H1 (cell line): ENCODE measurements at regions not wholly inside any gene's neighbourhood (a gene's known extent, or its start where the extent isn't known, plus 50 kb on each side); places are given as distances from the start of the nearest gene placed in this dataset.

Source experiments
- CTCF ChIA-PET: fragments of 300-600 bp; sonication (Branson Sonifier 250); formaldehyde crosslinking; loops from one replicate; lab custom pipeline; 2021; ENCODE audit not compliant: partially characterized antibody; lab: Charles Lee
- POLR2A ChIA-PET: fragments of 300-600 bp; sonication (Branson Sonifier 250); formaldehyde crosslinking; loops from one replicate; lab custom pipeline; 2021; ENCODE audit warnings: inconsistent platforms; ENCODE audit not compliant: partially characterized antibody; lab: Charles Lee
- DNase-seq, 2 experiments: peaks; one replicate each; pipeline versions ENCODE4 v3.0.0 to v3.0.0-alpha.2; 2010 to 2022; ENCODE audit warnings: low spot score in 2 of 2, low read depth in 1 of 2, mixed read lengths in 1 of 2
- FAIRE-seq: peaks from 2 replicates; lab custom pipeline; 2011; peaks lifted over from hg19 to GRCh38; lab: Jason Lieb, UNC
- H2AFZ ChIP-seq: 2 replicates; pipeline ENCODE4 v1.8.1; 2012; ENCODE audit warnings: low read length, inconsistent platforms
- H2AK5ac ChIP-seq: 2 replicates; pipeline ENCODE4 v1.6.1; 2013; ENCODE audit warnings: low read depth, low read length
- H2BK120ac ChIP-seq: replicated peaks from 2 replicates; pipeline ENCODE3; 2013; ENCODE audit warnings: low read depth, low read length, inconsistent platforms
- H2BK12ac ChIP-seq: 2 replicates; pipeline ENCODE4 v1.6.1; 2013; ENCODE audit warnings: low read depth, low read length
- H2BK15ac ChIP-seq: 2 replicates; pipeline ENCODE4 v1.6.1; 2013; ENCODE audit warnings: low read length
- H2BK20ac ChIP-seq: 2 replicates; pipeline ENCODE4 v1.6.1; 2013; ENCODE audit warnings: low read length
- H2BK5ac ChIP-seq: 2 replicates; pipeline ENCODE4 v1.6.1; 2013; ENCODE audit warnings: low read depth, low read length
- H3K14ac ChIP-seq: 2 replicates; pipeline ENCODE4 v1.6.1; 2013; ENCODE audit warnings: inconsistent platforms; ENCODE audit not compliant: insufficient read length
- H3K18ac ChIP-seq: 2 replicates; pipeline ENCODE4 v1.6.1; 2013; ENCODE audit warnings: low read length; ENCODE audit errors: extremely low read depth
- H3K23ac ChIP-seq: 2 replicates; pipeline ENCODE4 v1.6.1; 2013; ENCODE audit warnings: inconsistent platforms; ENCODE audit not compliant: insufficient read length
- H3K23me2 ChIP-seq: 2 replicates; pipeline ENCODE4 v1.6.1; 2013; ENCODE audit warnings: low read depth, low read length
- H3K27ac ChIP-seq: 2 replicates; pipeline ENCODE4 v1.6.1; 2011; ENCODE audit warnings: low read depth, low read length, inconsistent platforms
- H3K27me3 ChIP-seq, 4 experiments: replicated peaks in 1 of 4; 1 replicate in 1 of 4; 2 replicates in 3 of 4; pipeline versions ENCODE4 v1.6.1 to v1.8.1; 2011 to 2013; ENCODE audit warnings: low read length in 3 of 4, mild to moderate bottlenecking in 3 of 4, inconsistent platforms in 2 of 4, mixed read lengths in 2 of 4, moderate library complexity in 1 of 4; ENCODE audit not compliant: control insufficient read depth in 3 of 4, insufficient read depth in 3 of 4; ENCODE audit errors: extremely low read depth in 1 of 4
- H3K36me3 ChIP-seq, 4 experiments: 2 replicates each; pipeline versions ENCODE4 v1.6.1 to v1.8.1; 2011 to 2013; ENCODE audit warnings: mild to moderate bottlenecking in 4 of 4, low read length in 3 of 4, moderate library complexity in 2 of 4, control low read depth in 1 of 4, inconsistent platforms in 1 of 4; ENCODE audit not compliant: insufficient read depth in 4 of 4, control insufficient read depth in 2 of 4
- H3K4ac ChIP-seq: replicated peaks from 2 replicates; pipeline ENCODE3; 2013; ENCODE audit warnings: low read length, low read depth, mixed read lengths, inconsistent platforms; ENCODE audit not compliant: insufficient read length
- H3K4me1 ChIP-seq, 4 experiments: replicated peaks in 1 of 4; 1 replicate in 1 of 4; 2 replicates in 3 of 4; pipeline versions ENCODE4 v1.6.1 to v1.8.1; 2011 to 2013; ENCODE audit warnings: low read length in 3 of 4, inconsistent platforms in 2 of 4, mixed read lengths in 1 of 4; ENCODE audit not compliant: insufficient read depth in 4 of 4, control insufficient read depth in 3 of 4
- H3K4me2 ChIP-seq, 2 experiments: 2 replicates each; pipeline versions ENCODE4 v1.6.1 to v1.8.1; 2011 to 2013; ENCODE audit warnings: low read depth in 2 of 2, low read length in 2 of 2, control low read depth in 1 of 2, inconsistent platforms in 1 of 2, mild to moderate bottlenecking in 1 of 2; ENCODE audit not compliant: insufficient read depth in 1 of 2
- H3K4me3 ChIP-seq, 4 experiments: fragments of 200-600, 300-600 bp in 1 of 4; sonication (generic), shearing (Covaris generic), sonication (Bioruptor Twin) in 1 of 4; 2 replicates each; pipeline versions ENCODE4 v1.5.1 to v1.8.1; 2011 to 2016; ENCODE audit warnings: low read length in 4 of 4, low read depth in 3 of 4, control low read depth in 2 of 4, inconsistent platforms in 2 of 4, mild to moderate bottlenecking in 2 of 4, mixed read lengths in 1 of 4, moderate library complexity in 1 of 4; ENCODE audit not compliant: insufficient read depth in 2 of 4; ENCODE audit errors: extremely low read depth in 1 of 4
- H3K56ac ChIP-seq: replicated peaks from 2 replicates; pipeline ENCODE3; 2013; ENCODE audit warnings: low read depth, mild to moderate bottlenecking, mixed read lengths, low read length, inconsistent platforms; ENCODE audit not compliant: insufficient read length
- H3K79me1 ChIP-seq: 2 replicates; pipeline ENCODE4 v1.6.1; 2013; ENCODE audit warnings: low read depth, low read length, control low read depth
- H3K79me2 ChIP-seq, 2 experiments: 2 replicates each; pipeline versions ENCODE4 v1.6.1 to v1.8.1; 2012 to 2013; ENCODE audit warnings: low read length in 2 of 2, mild to moderate bottlenecking in 2 of 2, inconsistent platforms in 1 of 2; ENCODE audit not compliant: insufficient read depth in 2 of 2, control insufficient read depth in 1 of 2
- H3K9ac ChIP-seq, 4 experiments: replicated peaks in 1 of 4; 1 replicate in 1 of 4; 2 replicates in 3 of 4; pipeline versions ENCODE4 v1.6.1 to v1.8.1; 2011 to 2013; ENCODE audit warnings: low read depth in 3 of 4, low read length in 3 of 4, control low read depth in 2 of 4, mild to moderate bottlenecking in 2 of 4, moderate library complexity in 2 of 4, inconsistent platforms in 1 of 4; ENCODE audit errors: extremely low read depth in 1 of 4
- H3K9me3 ChIP-seq, 2 experiments: 2 replicates each; pipeline versions ENCODE4 v1.6.1 to v1.8.1; 2012 to 2013; ENCODE audit warnings: mild to moderate bottlenecking in 2 of 2, moderate library complexity in 2 of 2, control low read depth in 1 of 2, inconsistent platforms in 1 of 2, low read depth in 1 of 2, low read length in 1 of 2, mixed read lengths in 1 of 2; ENCODE audit not compliant: insufficient read depth in 2 of 2
- H4K20me1 ChIP-seq, 2 experiments: replicated peaks in 1 of 2; 2 replicates each; pipeline versions ENCODE3 to v1.8.1; 2011 to 2013; ENCODE audit warnings: inconsistent platforms in 2 of 2, low read length in 2 of 2, mild to moderate bottlenecking in 1 of 2; ENCODE audit not compliant: insufficient read depth in 2 of 2, control insufficient read depth in 1 of 2
- H4K5ac ChIP-seq: 2 replicates; pipeline ENCODE4 v1.6.1; 2013; ENCODE audit warnings: low read length, low read depth, mixed read lengths, inconsistent platforms; ENCODE audit not compliant: insufficient read length
- H4K8ac ChIP-seq: 2 replicates; pipeline ENCODE4 v1.8.0; 2013; ENCODE audit warnings: mild to moderate bottlenecking, moderate library complexity, low read length, inconsistent platforms; ENCODE audit not compliant: insufficient read depth; ENCODE audit errors: extremely low read depth
- H4K91ac ChIP-seq: replicated peaks from 2 replicates; pipeline ENCODE3; 2013; ENCODE audit warnings: low read length, mixed read lengths, inconsistent platforms; ENCODE audit not compliant: insufficient read length
- ATF2 ChIP-seq: IDR thresholded peaks from 2 replicates; pipeline ENCODE4 v1.6.1; 2012; ENCODE audit warnings: low read length, inconsistent platforms
- BACH1 ChIP-seq: IDR thresholded peaks from 2 replicates; pipeline ENCODE4 v1.6.1; 2012; ENCODE audit warnings: low read length, improper control_type of control experiment
- BCL11A ChIP-seq, 2 experiments: IDR thresholded peaks; one replicate each; pipeline ENCODE4 v1.6.1; 2011; ENCODE audit warnings: low read depth in 2 of 2, low read length in 2 of 2, mild to moderate bottlenecking in 2 of 2
- CTCF ChIP-seq, 3 experiments: IDR thresholded peaks; 1 replicate in 2 of 3; 2 replicates in 1 of 3; pipeline versions ENCODE4 v1.5.1 to v1.6.1; 2011; ENCODE audit warnings: low read length in 3 of 3, mild to moderate bottlenecking in 3 of 3, inconsistent platforms in 2 of 3, low read depth in 1 of 3, moderate library complexity in 1 of 3; ENCODE audit not compliant: insufficient read depth in 1 of 3; ENCODE audit errors: control extremely low read depth in 1 of 3
- JUN ChIP-seq: IDR thresholded peaks from 2 replicates; pipeline ENCODE4 v1.6.1; 2011; ENCODE audit warnings: low read depth, mild to moderate bottlenecking, improper control_type of control experiment, low read length
- JUND ChIP-seq: IDR thresholded peaks from 2 replicates; pipeline ENCODE4 v1.6.1; 2011; ENCODE audit warnings: mild to moderate bottlenecking, improper control_type of control experiment, low read length
- KDM5A ChIP-seq: fragments of 200-600 bp; IDR thresholded peaks from 2 replicates; pipeline ENCODE4 v1.7.1; 2012; ENCODE audit warnings: mild to moderate bottlenecking, low read length, inconsistent platforms, mixed read lengths
- MAFK ChIP-seq: IDR thresholded peaks from 2 replicates; pipeline ENCODE4 v1.6.1; 2012; ENCODE audit warnings: low read depth, mild to moderate bottlenecking, improper control_type of control experiment, low read length
- NANOG ChIP-seq: IDR thresholded peaks from 2 replicates; pipeline ENCODE4 v1.6.1; 2011; ENCODE audit warnings: low read length, low read depth, mild to moderate bottlenecking, inconsistent platforms; ENCODE audit not compliant: insufficient read depth, poor library complexity, severe bottlenecking
- RXRA ChIP-seq: IDR thresholded peaks from 2 replicates; pipeline ENCODE4 v1.6.1; 2011; ENCODE audit warnings: low read depth, mild to moderate bottlenecking, low read length, moderate library complexity; ENCODE audit not compliant: insufficient read depth
- SIN3A ChIP-seq, 2 experiments: IDR thresholded peaks in 1 of 2; conservative IDR thresholded peaks in 1 of 2; 2 replicates each; pipeline ENCODE4 v1.6.1; 2011 to 2012; ENCODE audit warnings: low read length in 2 of 2, improper control_type of control experiment in 1 of 2, low read depth in 1 of 2, mild to moderate bottlenecking in 1 of 2
- WGBS, 2 experiments: shearing (Covaris generic) in 1 of 2; methylation state at CpG; one replicate each; pipeline versions ENCODE4 v1.1.6 to v1.1.7; 2013 to 2015; ENCODE audit warnings: low lambda C conversion rate in 2 of 2, mixed read lengths in 2 of 2, inconsistent platforms in 1 of 2, low coverage in 1 of 2, missing lambda C conversion rate in 1 of 2; ENCODE audit not compliant: insufficient replicate concordance in 2 of 2, insufficient coverage in 1 of 2, insufficient read length in 1 of 2; ENCODE audit errors: extremely low coverage in 1 of 2, missing lambda C conversion rate in 1 of 2; 5-methylcytosine and 5-hydroxymethylcytosine counted together

GRCh38 chr1:189205863-189206262 lies 1271.8 kb downstream of the BRINP3 start:
- Histone ChIP-seq H3K4ac (no peak overlapping the region), H3K27me3 (no peaks in the 10 kb centered on the region), H3K18ac (no peak overlapping the region), H2AK5ac (no peak overlapping the region), H3K23ac (no peak overlapping the region), H3K27ac (no peak overlapping the region), H3K79me1 (no peaks in the 10 kb centered on the region), H3K36me3 (no peaks in the 10 kb centered on the region), H2BK12ac (no peak overlapping the region), H3K9me3 (no peaks in the 10 kb centered on the region), H3K4me1 (no peaks in the 10 kb centered on the region), H3K14ac (no peak overlapping the region), H2AFZ (no peak overlapping the region), H2BK20ac (no peak overlapping the region), H4K91ac (no peak overlapping the region), H2BK120ac (no peak overlapping the region), H3K79me2 (no peaks in the 10 kb centered on the region), H2BK5ac (no peak overlapping the region), H4K8ac (no peak overlapping the region), H4K20me1 (no peaks in the 10 kb centered on the region), H2BK15ac (no peak overlapping the region), H3K23me2 (no peaks in the 10 kb centered on the region), H3K9ac (no peak overlapping the region), H3K4me3 (no peak overlapping the region), H3K4me2 (no peak overlapping the region), H4K5ac (no peak overlapping the region), H3K56ac (no peak overlapping the region)
- FAIRE-seq, result no peak
- no peak for DNase-seq
- CTCF ChIA-PET, result no interaction called here
- 88% methylated on average over 2 of the region's 2 CpGs; no CpG with 5 or more reads in 1 of the 2 experiments for WGBS, 2 experiments
- POLR2A ChIA-PET, result no interaction called here
- TF ChIP-seq KDM5A (no peak), JUND (no peak), JUN (no peak), SIN3A (conservative IDR thresholded peaks at IDR 0.05 in 1 of 2, IDR thresholded peaks at IDR 0.05 in 1 of 2; ENCODE audit: low read depth in 1 of 2, low read length in 2 of 2) (no peak), ATF2 (no peak), NANOG (no peak), BCL11A (IDR thresholded peaks at IDR 0.05; ENCODE audit: low read depth in 2 of 2, low read length in 2 of 2) (no peak), CTCF (IDR thresholded peaks at IDR 0.05; ENCODE audit: control extremely low read depth in 1 of 3, insufficient read depth in 1 of 3, low read depth in 1 of 3, low read length in 3 of 3) (no peak), MAFK (no peak), RXRA (no peak), BACH1 (no peak)
